Upper lobe of left lung (tissue), 4 donors: ENCODE measurements at regions not wholly inside any gene's neighbourhood (a gene's known extent, or its start where the extent isn't known, plus 50 kb on each side); places are given as distances from the start of the nearest gene placed in this dataset.
"Not testable (repeated sequence)": the region's sequence is repeated elsewhere in the genome, so short reads cannot be mapped to it uniquely, and the experiment has no call there.

ENCODE experiments used
- POLR2A ChIP-seq, 4 donors: fragments of 450-650 bp; IDR thresholded peaks; one replicate each; pipeline ENCODE4 v1.5.1; 2016 to 2017; ENCODE audit warnings: antibody characterized with exemption in 4 of 4, mild to moderate bottlenecking in 2 of 4
- POLR2AphosphoS5 ChIP-seq, 2 donors: sonication (generic); formaldehyde crosslinking; IDR thresholded peaks; one replicate each; pipeline ENCODE4 v1.5.1; 2017; ENCODE audit warnings: antibody characterized with exemption in 2 of 2

GRCh38 chr14:28401705-28402104 lies 364.9 kb upstream of the FOXG1 start:
- TF ChIP-seq POLR2A, POLR2AphosphoS5 (IDR thresholded peaks at IDR 0.05): not testable (repeated sequence)
